RWPE1 (cell line): ENCODE measurements at regions not wholly inside any gene's neighbourhood (a gene's known extent, or its start where the extent isn't known, plus 50 kb on each side); places are given as distances from the start of the nearest gene placed in this dataset.

Source experiments
- CTCF ChIA-PET: fragments of 350-600 bp; sonication (Branson Sonifier 250); formaldehyde crosslinking; extraction: SDS; loops from one replicate; lab custom pipeline; 2021; lab: Yijun Ruan, JAX
- POLR2A ChIA-PET: fragments of 400-600 bp; formaldehyde crosslinking; extraction: SDS; loops from one replicate; lab custom pipeline; 2020; ENCODE audit warnings: antibody characterized with exemption; ENCODE audit not compliant: low non-redundant PET; lab: Yijun Ruan, JAX
- DNase-seq: peaks from one replicate; pipeline ENCODE4 v3.0.0; 2012; ENCODE audit warnings: low spot score
- H3K27ac ChIP-seq: fragments of 450-650 bp; 2 replicates; pipeline ENCODE4 v1.5.1; 2017
- CTCF ChIP-seq: fragments of 450-650 bp; conservative IDR thresholded peaks from 2 replicates; pipeline ENCODE4 v1.5.1; 2017; ENCODE audit warnings: low read depth, mild to moderate bottlenecking

- TF ChIP-seq CTCF = no peak
- no peak for DNase-seq
- H3K27ac ChIP-seq = no peak overlapping the region
- ChIA-PET CTCF (interaction anchor here (1.1 kb wide), 1 partner anchor 360 kb away, joined by 9 read pairs; no protein-coding TSS in a partner anchor), POLR2A (no interaction called here)
These were observed 60.8 kb downstream of the NSMCE3 start for GRCh38 chr15:29208836-29209235.

- ChIA-PET POLR2A (no interaction called here), CTCF (interaction anchor here (1.1 kb wide), 1 partner anchor 360 kb away, joined by 9 read pairs; no protein-coding TSS in a partner anchor)
- no peak for TF ChIP-seq CTCF
- H3K27ac ChIP-seq = no peak overlapping the region
- peak; percentile 21 for DNase-seq
These were observed 61.3 kb downstream of the NSMCE3 start for GRCh38 chr15:29208352-29208751.

- DNase-seq = no peak
- H3K27ac ChIP-seq = no peak overlapping the region
- TF ChIP-seq CTCF = no peak
- ChIA-PET CTCF (interaction anchor here (1.1 kb wide), 1 partner anchor 361 kb away, joined by 9 read pairs; no protein-coding TSS in a partner anchor), POLR2A (no interaction called here)
These were observed 61.9 kb downstream of the NSMCE3 start for GRCh38 chr15:29207758-29208108.

- H3K27ac ChIP-seq = no peak overlapping the region
- no peak for TF ChIP-seq CTCF
- ChIA-PET CTCF (no interaction called here), POLR2A (no interaction called here)
- no peak for DNase-seq
These were observed 62.4 kb downstream of the NSMCE3 start for GRCh38 chr15:29207027-29207757.

GRCh38 chr15:29205186-29205585, 64.4 kb downstream of the NSMCE3 start:
- POLR2A ChIA-PET = no interaction called here
- no peak overlapping the region for H3K27ac ChIP-seq
- no peak for TF ChIP-seq CTCF
- CTCF ChIA-PET = no interaction called here
- DNase-seq = no peak

GRCh38 chr15:29204369-29204755, 65.3 kb downstream of the NSMCE3 start:
- no peak for TF ChIP-seq CTCF
- H3K27ac ChIP-seq = no peak overlapping the region
- ChIA-PET CTCF (no interaction called here), POLR2A (no interaction called here)
- no peak for DNase-seq
